ENCODE measurements at regions not wholly inside any gene's neighbourhood (a gene's known extent, or its start where the extent isn't known, plus 50 kb on each side); places are given as distances from the start of the nearest gene placed in this dataset.

GRCh38 chr2:126200538-126200937 lies 455.4 kb upstream of the GYPC start:
- TF ChIP-seq CTCF (IDR thresholded peaks at IDR 0.05; ENCODE audit: low read depth, low read length) (no peak), EZH2phosphoT487 (IDR thresholded peaks at IDR 0.05; ENCODE audit: low read depth) (no peak)
